ENCODE measurements at regions not wholly inside any gene's neighbourhood (a gene's known extent, or its start where the extent isn't known, plus 50 kb on each side); places are given as distances from the start of the nearest gene placed in this dataset.
"Not testable (repeated sequence)": the region's sequence is repeated elsewhere in the genome, so short reads cannot be mapped to it uniquely, and the experiment has no call there.

DNA sequence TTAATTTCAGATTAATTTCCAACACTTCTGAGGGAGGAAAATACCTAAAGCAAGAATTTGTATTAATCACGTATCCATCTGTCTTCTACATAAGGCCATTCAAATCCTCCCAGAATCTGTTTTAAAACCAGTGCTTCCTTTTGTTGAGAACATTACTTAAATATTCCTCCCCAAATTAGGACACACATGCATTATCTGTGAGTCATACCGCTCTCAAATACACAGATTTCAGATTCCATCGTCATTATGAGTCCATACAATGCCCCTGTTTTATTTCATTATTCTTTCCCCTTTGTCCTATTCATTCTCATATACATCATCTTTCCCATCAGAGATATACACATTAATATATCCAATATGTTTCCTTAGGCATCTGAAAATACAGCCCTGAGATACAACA, 57.3 kb upstream of the PRSS12 start:
- no peak for DNase-seq

DNA sequence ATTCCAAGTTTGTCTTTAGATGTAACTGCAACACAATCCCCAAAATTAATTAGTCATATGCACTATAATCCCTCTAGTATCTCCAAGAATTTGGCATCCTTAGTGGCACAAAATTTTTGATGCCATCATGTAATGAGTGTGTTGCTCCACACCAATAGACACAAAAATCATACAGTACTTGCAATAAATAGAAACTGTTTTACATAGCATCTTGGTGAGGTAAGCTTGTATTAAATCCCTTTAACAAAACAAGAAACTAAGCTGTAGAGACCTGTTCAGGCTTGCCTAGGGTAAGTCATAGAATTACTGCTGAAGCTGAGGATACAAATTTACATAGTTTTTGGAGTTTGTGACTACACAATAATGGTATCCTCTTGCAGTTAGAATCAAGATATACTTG, 64.5 kb upstream of the PRSS12 start:
- no peak for DNase-seq

- not testable (repeated sequence) for DNase-seq
Observed at GRCh38 chr4:118417800-118418199, 65.0 kb upstream of the PRSS12 start.

DNA sequence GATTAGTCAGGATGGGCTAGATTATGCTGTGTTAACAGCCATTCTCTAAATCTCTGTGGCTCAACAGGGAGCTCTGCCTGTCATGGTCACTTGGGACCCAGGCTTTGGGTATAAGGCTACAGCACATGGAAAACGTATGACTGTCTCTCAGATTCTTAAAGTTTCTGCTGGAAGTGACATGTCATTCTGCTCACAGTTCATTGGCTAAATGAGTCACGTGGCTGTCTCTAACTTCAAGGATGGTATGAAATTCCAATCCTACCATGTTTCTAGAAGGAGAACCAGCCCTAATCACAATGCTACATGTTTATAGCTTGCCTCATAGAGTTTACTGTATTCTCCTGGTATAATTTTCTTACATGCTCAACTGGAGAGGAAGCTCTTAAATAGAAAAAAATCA, 65.6 kb upstream of the PRSS12 start:
- DNase-seq: not testable (repeated sequence)

GRCh38 chr4:118419626-118420025, 66.8 kb upstream of the PRSS12 start:
- not testable (repeated sequence) for DNase-seq

DNA sequence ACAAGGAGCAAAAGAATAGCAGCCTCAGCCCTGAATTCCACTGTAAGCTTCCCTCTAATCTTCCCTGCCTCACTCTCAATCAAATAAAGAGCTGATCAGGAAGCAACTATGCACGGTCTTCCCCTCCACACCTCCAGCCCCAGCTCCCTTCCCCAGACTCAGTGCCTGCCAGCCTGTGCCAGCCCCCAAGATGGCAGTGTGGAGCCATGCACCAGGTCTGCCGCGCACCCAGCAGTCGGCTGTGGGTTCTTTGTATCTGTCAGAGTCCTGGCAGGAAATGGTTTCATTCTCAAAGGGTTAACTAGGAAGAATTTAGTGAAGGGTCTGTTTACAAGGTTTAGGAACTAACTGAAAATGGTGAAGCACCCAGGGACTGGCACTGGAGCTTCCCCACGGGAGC, 71.3 kb upstream of the PRSS12 start:
- not testable (repeated sequence) for DNase-seq

GRCh38 chr4:118428881-118429280, 76.1 kb upstream of the PRSS12 start:
- not testable (repeated sequence) for DNase-seq

DNA sequence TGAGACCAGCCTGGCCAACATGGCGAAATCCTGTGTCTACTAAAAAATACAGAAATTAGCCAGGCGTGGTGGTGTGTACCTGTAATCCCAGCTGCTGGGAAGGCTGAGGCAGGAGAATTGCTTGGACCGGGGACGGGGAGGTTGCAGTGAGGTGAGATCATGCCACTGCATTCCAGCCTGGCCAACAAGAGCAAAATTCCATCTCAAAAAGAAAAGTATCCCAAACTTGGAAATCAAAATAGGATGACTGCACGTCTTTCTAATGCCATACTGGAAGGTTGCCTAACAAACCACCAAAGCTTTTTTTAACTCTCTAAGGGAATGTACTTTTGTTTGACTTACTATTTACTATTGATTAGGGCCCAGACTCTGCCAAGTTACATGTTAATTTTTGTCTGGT, 79.6 kb upstream of the PRSS12 start:
- DNase-seq: not testable (repeated sequence)

- not testable (repeated sequence) for DNase-seq
Observed at GRCh38 chr4:118433612-118434375, 81.0 kb upstream of the PRSS12 start.

DNA sequence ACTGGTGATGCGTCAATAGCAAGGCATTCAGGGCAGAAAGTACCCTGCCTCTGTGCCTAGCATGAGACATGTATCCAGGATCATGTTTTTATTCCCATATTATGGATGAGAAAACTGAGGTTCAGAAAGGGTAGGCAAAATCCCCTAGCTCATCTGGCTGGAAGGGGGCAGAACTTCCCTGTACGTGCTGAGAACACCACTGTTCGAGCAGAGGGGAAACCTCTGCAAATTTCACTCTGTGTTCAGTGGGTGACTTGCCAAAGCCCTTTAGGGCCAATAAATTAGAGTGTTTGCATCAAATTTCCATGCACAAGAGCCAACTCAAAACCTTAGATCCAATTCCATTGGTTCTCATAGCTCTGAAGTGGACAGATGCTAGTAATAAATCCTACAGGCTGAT, 82.6 kb upstream of the PRSS12 start:
- not testable (repeated sequence) for DNase-seq

- not testable (repeated sequence) for DNase-seq
Observed at GRCh38 chr4:118442115-118442837, 89.5 kb upstream of the PRSS12 start.

- DNase-seq: not testable (repeated sequence)
Observed at GRCh38 chr4:118447397-118447796, 94.6 kb upstream of the PRSS12 start.

GRCh38 chr4:118454857-118455256, 102.1 kb upstream of the PRSS12 start:
- not testable (repeated sequence) for DNase-seq

GRCh38 chr4:118461435-118461834, 108.6 kb upstream of the PRSS12 start:
- DNase-seq: not testable (repeated sequence)

- DNase-seq: not testable (repeated sequence)
Observed at GRCh38 chr4:118465831-118466230, 113.0 kb upstream of the PRSS12 start.

GRCh38 chr4:118474001-118474626, 121.3 kb upstream of the PRSS12 start:
- DNase-seq: not testable (repeated sequence)

GRCh38 chr4:118474771-118475170, 122.0 kb upstream of the PRSS12 start:
- DNase-seq: not testable (repeated sequence)

GRCh38 chr4:118475901-118476300, 123.1 kb upstream of the PRSS12 start:
- not testable (repeated sequence) for DNase-seq

- DNase-seq: not testable (repeated sequence)
Observed at GRCh38 chr4:118477826-118478225, 125.0 kb upstream of the PRSS12 start.

GRCh38 chr4:118485801-118486314, 133.1 kb upstream of the PRSS12 start:
- DNase-seq: not testable (repeated sequence)

DNA sequence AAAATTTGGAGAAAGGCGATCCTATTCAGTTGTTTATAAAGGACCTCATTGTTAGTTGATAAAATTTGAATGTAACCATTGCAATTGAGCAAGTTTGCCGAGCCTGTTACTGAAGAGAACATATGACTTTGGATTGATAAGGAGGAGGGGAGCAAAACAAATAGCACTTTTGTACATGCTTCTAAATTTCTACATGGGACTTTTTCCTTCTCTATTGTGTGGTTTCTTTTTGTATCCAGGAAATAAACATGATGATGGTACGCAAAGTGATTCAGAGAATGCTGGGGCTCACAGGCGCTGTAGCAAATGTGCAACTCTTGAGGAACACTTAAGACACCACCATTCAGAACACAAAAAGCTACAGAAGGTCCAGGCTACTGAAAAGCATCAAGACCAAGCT, 140.2 kb upstream of the PRSS12 start:
- DNase-seq: not testable (repeated sequence)

- DNase-seq: not testable (repeated sequence)
Observed at GRCh38 chr4:118494437-118494836, 141.6 kb upstream of the PRSS12 start.

GRCh38 chr4:118502967-118503366, 150.2 kb upstream of the PRSS12 start:
- DNase-seq: not testable (repeated sequence)
